Nephron progenitor cell (in vitro differentiated cells): ENCODE measurements at regions not wholly inside any gene's neighbourhood (a gene's known extent, or its start where the extent isn't known, plus 50 kb on each side); places are given as distances from the start of the nearest gene placed in this dataset.
A peak's percentile ranks its signal among the peaks of the same experiment; 100 is the strongest.

Source experiments
- DNase-seq: peaks from one replicate; pipeline ENCODE4 v3.0.0; 2021
- H3K27ac Mint-ChIP-seq: 2 replicates; pipeline ENCODE4 v1.8.0; 2021; ENCODE audit warnings: mild to moderate bottlenecking, moderate library complexity, mixed read lengths
- H3K27me3 Mint-ChIP-seq: 2 replicates; pipeline ENCODE4 v1.8.0; 2021; ENCODE audit warnings: mild to moderate bottlenecking, low read depth, mixed read lengths; ENCODE audit not compliant: poor library complexity
- H3K36me3 Mint-ChIP-seq: 2 replicates; pipeline ENCODE4 v1.8.0; 2021; ENCODE audit warnings: low read depth, mixed read lengths
- H3K4me1 Mint-ChIP-seq: 2 replicates; pipeline ENCODE4 v1.8.0; 2021; ENCODE audit warnings: mixed read lengths
- H3K4me3 Mint-ChIP-seq: 2 replicates; pipeline ENCODE4 v1.8.0; 2021; ENCODE audit warnings: mild to moderate bottlenecking, moderate library complexity, mixed read lengths
- H3K9me3 Mint-ChIP-seq: 2 replicates; pipeline ENCODE4 v1.8.0; 2021; ENCODE audit warnings: mild to moderate bottlenecking, moderate library complexity, mixed read lengths
- CTCF ChIP-seq: fragments of 200-600 bp; sonication (generic); IDR thresholded peaks from 2 replicates; pipeline ENCODE4 v1.5.0; 2021; ENCODE audit warnings: antibody characterized with exemption

GRCh38 chr9:129561594-129562281 is 59.2 kb downstream of the C9orf50 start:
- Mint-ChIP-seq H3K27me3 (peaks cover 4% of the 10 kb centered on the region), H3K27ac (peak overlapping the region; percentile 89), H3K4me3 (no peak overlapping the region), H3K9me3 (no peaks in the 10 kb centered on the region), H3K36me3 (no peaks in the 10 kb centered on the region), H3K4me1 (peaks cover 80% of the 10 kb centered on the region)
- no peak for TF ChIP-seq CTCF
- DNase-seq: peak; percentile 43

GRCh38 chr9:129560881-129561306 is 60.0 kb downstream of the C9orf50 start:
- Mint-ChIP-seq H3K27me3 (peaks cover 4% of the 10 kb centered on the region), H3K27ac (peak overlapping the region; percentile 80), H3K4me3 (peak overlapping the region; percentile 33), H3K36me3 (no peaks in the 10 kb centered on the region), H3K4me1 (peaks cover 83% of the 10 kb centered on the region), H3K9me3 (no peaks in the 10 kb centered on the region)
- peak; percentile 0 for DNase-seq
- no peak for TF ChIP-seq CTCF

- H3K4me1 Mint-ChIP-seq: peaks cover 90% of the 10 kb centered on the region
Measured at GRCh38 chr9:129559506-129559881, 61.4 kb downstream of the C9orf50 start.

GRCh38 chr9:129558551-129559505 is 62.1 kb downstream of the C9orf50 start:
- peak; percentile 67 for DNase-seq
- Mint-ChIP-seq H3K9me3 (no peaks in the 10 kb centered on the region), H3K4me3 (peak overlapping the region; percentile 26), H3K36me3 (no peaks in the 10 kb centered on the region), H3K27me3 (peaks cover 4% of the 10 kb centered on the region), H3K27ac (peak overlapping the region; percentile 98), H3K4me1 (peaks cover 93% of the 10 kb centered on the region)
- TF ChIP-seq CTCF: no peak

More at GRCh38 chr9:129559506-129559881, 61.4 kb downstream of the C9orf50 start:
- H3K9me3 Mint-ChIP-seq: no peaks in the 10 kb centered on the region
- H3K27me3 Mint-ChIP-seq: peaks cover 4% of the 10 kb centered on the region
- H3K36me3 Mint-ChIP-seq: no peaks in the 10 kb centered on the region
- H3K4me3 Mint-ChIP-seq: peak overlapping the region; percentile 37
- peak overlapping the region; percentile 98 for H3K27ac Mint-ChIP-seq
- no peak for TF ChIP-seq CTCF
- peak; percentile 22 for DNase-seq

DNA sequence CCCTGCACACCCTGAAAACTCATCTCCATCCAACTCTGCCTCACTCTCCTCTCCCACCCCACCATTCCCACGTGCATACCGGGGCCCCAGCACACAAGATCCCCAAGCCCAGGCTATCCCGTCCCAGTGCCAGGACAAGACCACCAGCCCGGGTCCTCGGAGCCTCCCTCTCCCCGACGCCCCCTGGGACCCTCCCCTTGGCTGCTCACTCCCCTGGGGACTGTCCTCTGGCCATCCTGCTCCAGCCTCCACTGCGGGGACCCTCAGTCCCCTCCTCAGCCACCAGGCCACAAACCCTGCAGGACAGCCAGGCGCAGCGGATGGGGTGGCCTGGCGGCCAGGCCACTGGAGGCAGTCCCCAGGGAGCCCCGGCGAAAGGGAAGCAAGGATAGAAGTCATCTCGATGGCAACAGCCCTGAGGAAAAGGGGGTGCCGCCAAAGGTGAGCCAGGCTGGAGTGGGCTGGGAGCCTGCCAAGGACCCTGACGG is 62.8 kb downstream of the C9orf50 start:
- H3K27ac Mint-ChIP-seq: peak overlapping the region; percentile 91

More for the DNA sequence above, 62.8 kb downstream of the C9orf50 start:
- peak; percentile 44 for DNase-seq
- no peaks in the 10 kb centered on the region for H3K36me3 Mint-ChIP-seq
- peaks cover 92% of the 10 kb centered on the region for H3K4me1 Mint-ChIP-seq
- H3K9me3 Mint-ChIP-seq: no peaks in the 10 kb centered on the region
- H3K4me3 Mint-ChIP-seq: peak overlapping the region; percentile 25
- H3K27me3 Mint-ChIP-seq: peaks cover 4% of the 10 kb centered on the region
- no peak for TF ChIP-seq CTCF
